ENCODE measurements at regions not wholly inside any gene's neighbourhood (a gene's known extent, or its start where the extent isn't known, plus 50 kb on each side); places are given as distances from the start of the nearest gene placed in this dataset.

GRCh38 chr15:69505956-69506556 is 53.4 kb downstream of the RPLP1 start:
- no peak overlapping the region for H3K27ac ChIP-seq (ENCODE audit: low read depth in 2 of 2, low read length in 2 of 2)
- H3K4me1 ChIP-seq (ENCODE audit: control insufficient read depth in 2 of 2, insufficient read depth in 2 of 2, low read length in 2 of 2), result no peaks in the 10 kb centered on the region

GRCh38 chr15:69508659-69509058 is 56.0 kb downstream of the RPLP1 start:
- no peaks in the 10 kb centered on the region for H3K4me1 ChIP-seq (ENCODE audit: control insufficient read depth in 2 of 2, insufficient read depth in 2 of 2, low read length in 2 of 2)
- H3K9me3 ChIP-seq (ENCODE audit: control insufficient read depth in 2 of 2, low read length in 2 of 2), result no peaks in the 10 kb centered on the region
- H3K36me3 ChIP-seq (ENCODE audit: control insufficient read depth in 2 of 2, insufficient read depth in 2 of 2, low read length in 2 of 2), result no peaks in the 10 kb centered on the region
- H3K27me3 ChIP-seq (ENCODE audit: control insufficient read depth in 2 of 2, insufficient read depth in 2 of 2, low read length in 2 of 2), result peaks cover 4% of the 10 kb centered on the region in 2 donors
- H3K9ac ChIP-seq (ENCODE audit: low read depth in 1 of 2, low read length in 2 of 2), result no peak overlapping the region
- no peak overlapping the region for H3K27ac ChIP-seq (ENCODE audit: low read depth in 2 of 2, low read length in 2 of 2)
- H3K4me3 ChIP-seq (ENCODE audit: low read length in 2 of 2), result no peak overlapping the region

More at GRCh38 chr15:69505956-69506556, 53.4 kb downstream of the RPLP1 start:
- Histone ChIP-seq H3K36me3 (ENCODE audit: control insufficient read depth in 2 of 2, insufficient read depth in 2 of 2, low read length in 2 of 2) (no peaks in the 10 kb centered on the region), H3K9ac (ENCODE audit: low read depth in 1 of 2, low read length in 2 of 2) (no peak overlapping the region), H3K4me3 (ENCODE audit: low read length in 2 of 2) (no peak overlapping the region), H3K9me3 (ENCODE audit: control insufficient read depth in 2 of 2, low read length in 2 of 2) (no peaks in the 10 kb centered on the region), H3K27me3 (ENCODE audit: control insufficient read depth in 2 of 2, insufficient read depth in 2 of 2, low read length in 2 of 2) (no peaks in the 10 kb centered on the region)

- Histone ChIP-seq H3K36me3 (ENCODE audit: control insufficient read depth in 2 of 2, insufficient read depth in 2 of 2, low read length in 2 of 2) (no peaks in the 10 kb centered on the region), H3K4me1 (ENCODE audit: control insufficient read depth in 2 of 2, insufficient read depth in 2 of 2, low read length in 2 of 2) (no peaks in the 10 kb centered on the region), H3K27me3 (ENCODE audit: control insufficient read depth in 2 of 2, insufficient read depth in 2 of 2, low read length in 2 of 2) (peaks cover 4% of the 10 kb centered on the region in 2 donors), H3K9me3 (ENCODE audit: control insufficient read depth in 2 of 2, low read length in 2 of 2) (no peaks in the 10 kb centered on the region), H3K4me3 (ENCODE audit: low read length in 2 of 2) (no peak overlapping the region), H3K9ac (ENCODE audit: low read depth in 1 of 2, low read length in 2 of 2) (no peak overlapping the region), H3K27ac (ENCODE audit: low read depth in 2 of 2, low read length in 2 of 2) (no peak overlapping the region)
Observed at GRCh38 chr15:69509131-69509530, 56.5 kb downstream of the RPLP1 start.

GRCh38 chr15:69510556-69510955 is 57.9 kb downstream of the RPLP1 start:
- Histone ChIP-seq H3K4me3 (ENCODE audit: low read length in 2 of 2) (no peak overlapping the region), H3K27ac (ENCODE audit: low read depth in 2 of 2, low read length in 2 of 2) (no peak overlapping the region), H3K9me3 (ENCODE audit: control insufficient read depth in 2 of 2, low read length in 2 of 2) (no peaks in the 10 kb centered on the region), H3K36me3 (ENCODE audit: control insufficient read depth in 2 of 2, insufficient read depth in 2 of 2, low read length in 2 of 2) (no peaks in the 10 kb centered on the region), H3K4me1 (ENCODE audit: control insufficient read depth in 2 of 2, insufficient read depth in 2 of 2, low read length in 2 of 2) (no peaks in the 10 kb centered on the region), H3K9ac (ENCODE audit: low read depth in 1 of 2, low read length in 2 of 2) (no peak overlapping the region), H3K27me3 (ENCODE audit: control insufficient read depth in 2 of 2, insufficient read depth in 2 of 2, low read length in 2 of 2) (peaks cover 4% of the 10 kb centered on the region in 2 donors)

- Histone ChIP-seq H3K9me3 (ENCODE audit: control insufficient read depth in 2 of 2, low read length in 2 of 2) (no peaks in the 10 kb centered on the region), H3K27me3 (ENCODE audit: control insufficient read depth in 2 of 2, insufficient read depth in 2 of 2, low read length in 2 of 2) (peaks cover 4% of the 10 kb centered on the region in 2 donors), H3K9ac (ENCODE audit: low read depth in 1 of 2, low read length in 2 of 2) (no peak overlapping the region), H3K36me3 (ENCODE audit: control insufficient read depth in 2 of 2, insufficient read depth in 2 of 2, low read length in 2 of 2) (no peaks in the 10 kb centered on the region), H3K4me1 (ENCODE audit: control insufficient read depth in 2 of 2, insufficient read depth in 2 of 2, low read length in 2 of 2) (no peaks in the 10 kb centered on the region), H3K27ac (ENCODE audit: low read depth in 2 of 2, low read length in 2 of 2) (no peak overlapping the region), H3K4me3 (ENCODE audit: low read length in 2 of 2) (no peak overlapping the region)
Observed at GRCh38 chr15:69511015-69511414, 58.4 kb downstream of the RPLP1 start.

- no peak overlapping the region for H3K27ac ChIP-seq (ENCODE audit: low read depth in 2 of 2, low read length in 2 of 2)
- H3K36me3 ChIP-seq (ENCODE audit: control insufficient read depth in 2 of 2, insufficient read depth in 2 of 2, low read length in 2 of 2), result no peaks in the 10 kb centered on the region
- H3K4me1 ChIP-seq (ENCODE audit: control insufficient read depth in 2 of 2, insufficient read depth in 2 of 2, low read length in 2 of 2), result no peaks in the 10 kb centered on the region
- no peak overlapping the region for H3K9ac ChIP-seq (ENCODE audit: low read depth in 1 of 2, low read length in 2 of 2)
- peaks cover 4% of the 10 kb centered on the region in 2 donors for H3K27me3 ChIP-seq (ENCODE audit: control insufficient read depth in 2 of 2, insufficient read depth in 2 of 2, low read length in 2 of 2)
- H3K4me3 ChIP-seq (ENCODE audit: low read length in 2 of 2), result no peak overlapping the region
- H3K9me3 ChIP-seq (ENCODE audit: control insufficient read depth in 2 of 2, low read length in 2 of 2), result no peaks in the 10 kb centered on the region
Observed at GRCh38 chr15:69511716-69512340, 59.2 kb downstream of the RPLP1 start.

- H3K9ac ChIP-seq (ENCODE audit: low read depth in 1 of 2, low read length in 2 of 2), result no peak overlapping the region
Observed at GRCh38 chr15:69513450-69513960, 60.9 kb downstream of the RPLP1 start.

GRCh38 chr15:69513986-69514385 is 61.4 kb downstream of the RPLP1 start:
- no peaks in the 10 kb centered on the region for H3K36me3 ChIP-seq (ENCODE audit: control insufficient read depth in 2 of 2, insufficient read depth in 2 of 2, low read length in 2 of 2)
- H3K9me3 ChIP-seq (ENCODE audit: control insufficient read depth in 2 of 2, low read length in 2 of 2), result no peaks in the 10 kb centered on the region
- no peak overlapping the region for H3K27ac ChIP-seq (ENCODE audit: low read depth in 2 of 2, low read length in 2 of 2)
- no peak overlapping the region for H3K9ac ChIP-seq (ENCODE audit: low read depth in 1 of 2, low read length in 2 of 2)
- H3K27me3 ChIP-seq (ENCODE audit: control insufficient read depth in 2 of 2, insufficient read depth in 2 of 2, low read length in 2 of 2), result peaks cover 4% of the 10 kb centered on the region in 2 donors
- H3K4me3 ChIP-seq (ENCODE audit: low read length in 2 of 2), result no peak overlapping the region
- H3K4me1 ChIP-seq (ENCODE audit: control insufficient read depth in 2 of 2, insufficient read depth in 2 of 2, low read length in 2 of 2), result no peaks in the 10 kb centered on the region

More at GRCh38 chr15:69513450-69513960, 60.9 kb downstream of the RPLP1 start:
- Histone ChIP-seq H3K36me3 (ENCODE audit: control insufficient read depth in 2 of 2, insufficient read depth in 2 of 2, low read length in 2 of 2) (no peaks in the 10 kb centered on the region), H3K27ac (ENCODE audit: low read depth in 2 of 2, low read length in 2 of 2) (no peak overlapping the region), H3K4me1 (ENCODE audit: control insufficient read depth in 2 of 2, insufficient read depth in 2 of 2, low read length in 2 of 2) (no peaks in the 10 kb centered on the region), H3K27me3 (ENCODE audit: control insufficient read depth in 2 of 2, insufficient read depth in 2 of 2, low read length in 2 of 2) (peaks cover 4% of the 10 kb centered on the region in 2 donors), H3K4me3 (ENCODE audit: low read length in 2 of 2) (no peak overlapping the region), H3K9me3 (ENCODE audit: control insufficient read depth in 2 of 2, low read length in 2 of 2) (no peaks in the 10 kb centered on the region)

- H3K9ac ChIP-seq (ENCODE audit: low read depth in 1 of 2, low read length in 2 of 2), result no peak overlapping the region
- no peaks in the 10 kb centered on the region for H3K36me3 ChIP-seq (ENCODE audit: control insufficient read depth in 2 of 2, insufficient read depth in 2 of 2, low read length in 2 of 2)
- H3K27ac ChIP-seq (ENCODE audit: low read depth in 2 of 2, low read length in 2 of 2), result no peak overlapping the region
- H3K4me1 ChIP-seq (ENCODE audit: control insufficient read depth in 2 of 2, insufficient read depth in 2 of 2, low read length in 2 of 2), result no peaks in the 10 kb centered on the region
- no peak overlapping the region for H3K4me3 ChIP-seq (ENCODE audit: low read length in 2 of 2)
- H3K27me3 ChIP-seq (ENCODE audit: control insufficient read depth in 2 of 2, insufficient read depth in 2 of 2, low read length in 2 of 2), result peaks cover 4% of the 10 kb centered on the region in 2 donors
- H3K9me3 ChIP-seq (ENCODE audit: control insufficient read depth in 2 of 2, low read length in 2 of 2), result no peaks in the 10 kb centered on the region
Observed at GRCh38 chr15:69515508-69515907, 62.9 kb downstream of the RPLP1 start.

GRCh38 chr15:69515926-69516325 is 63.3 kb downstream of the RPLP1 start:
- H3K27ac ChIP-seq (ENCODE audit: low read depth in 2 of 2, low read length in 2 of 2), result no peak overlapping the region
- H3K4me3 ChIP-seq (ENCODE audit: low read length in 2 of 2), result no peak overlapping the region
- no peaks in the 10 kb centered on the region for H3K36me3 ChIP-seq (ENCODE audit: control insufficient read depth in 2 of 2, insufficient read depth in 2 of 2, low read length in 2 of 2)
- no peaks in the 10 kb centered on the region for H3K4me1 ChIP-seq (ENCODE audit: control insufficient read depth in 2 of 2, insufficient read depth in 2 of 2, low read length in 2 of 2)
- no peak overlapping the region for H3K9ac ChIP-seq (ENCODE audit: low read depth in 1 of 2, low read length in 2 of 2)
- H3K27me3 ChIP-seq (ENCODE audit: control insufficient read depth in 2 of 2, insufficient read depth in 2 of 2, low read length in 2 of 2), result peaks cover 4% of the 10 kb centered on the region in 2 donors
- H3K9me3 ChIP-seq (ENCODE audit: control insufficient read depth in 2 of 2, low read length in 2 of 2), result no peaks in the 10 kb centered on the region

Data from mucosa of rectum (tissue), 2 donors.